Limb (tissue), 2 donors: ENCODE measurements at regions not wholly inside any gene's neighbourhood (a gene's known extent, or its start where the extent isn't known, plus 50 kb on each side); places are given as distances from the start of the nearest gene placed in this dataset.
"Not testable (repeated sequence)": the region's sequence is repeated elsewhere in the genome, so short reads cannot be mapped to it uniquely, and the experiment has no call there.

Experiments
- DNase-seq, 2 donors: peaks; one replicate each; pipeline ENCODE4 v3.0.0-alpha.2; 2016; ENCODE audit errors: extremely low spot score in 2 of 2

- DNase-seq = peak in 1 of 2 donors; percentile 29
Observed at GRCh38 chr2:239820836-239821693, 204.1 kb downstream of the NDUFA10 start.

DNA sequence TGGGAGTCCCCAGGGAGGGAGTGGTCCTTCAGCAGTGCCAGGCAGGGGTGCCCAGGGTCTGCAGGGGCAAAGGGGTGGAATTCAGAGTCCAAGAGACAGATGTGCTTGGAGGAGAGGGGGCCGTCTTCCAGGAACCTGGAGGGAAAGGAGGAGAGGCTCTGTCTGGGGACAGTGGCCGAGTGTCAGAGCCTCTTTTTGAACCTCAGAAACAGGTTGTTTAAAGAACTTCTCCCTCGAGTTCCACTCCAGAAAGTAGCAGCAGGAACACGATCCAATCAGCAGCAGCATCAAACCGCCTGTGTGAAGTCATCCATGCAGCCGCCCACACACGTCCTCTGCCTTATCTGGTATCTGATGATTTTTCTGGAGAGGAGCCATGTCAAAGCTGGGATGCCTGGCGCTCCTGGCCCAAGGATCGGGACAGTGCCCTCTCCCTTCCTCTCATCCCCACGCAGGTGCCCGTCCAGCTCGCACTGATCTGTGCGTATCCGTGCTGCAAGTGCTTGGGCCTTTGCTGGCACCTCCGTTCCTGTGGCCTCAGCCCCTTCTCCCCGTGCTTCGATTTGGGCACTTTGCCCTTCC is 205.1 kb downstream of the NDUFA10 start:
- peak in 1 of 2 donors; percentile 23 for DNase-seq

- DNase-seq = peak in 1 of 2 donors; percentile 18
Observed at GRCh38 chr2:239819091-239819973, 205.8 kb downstream of the NDUFA10 start.

DNA sequence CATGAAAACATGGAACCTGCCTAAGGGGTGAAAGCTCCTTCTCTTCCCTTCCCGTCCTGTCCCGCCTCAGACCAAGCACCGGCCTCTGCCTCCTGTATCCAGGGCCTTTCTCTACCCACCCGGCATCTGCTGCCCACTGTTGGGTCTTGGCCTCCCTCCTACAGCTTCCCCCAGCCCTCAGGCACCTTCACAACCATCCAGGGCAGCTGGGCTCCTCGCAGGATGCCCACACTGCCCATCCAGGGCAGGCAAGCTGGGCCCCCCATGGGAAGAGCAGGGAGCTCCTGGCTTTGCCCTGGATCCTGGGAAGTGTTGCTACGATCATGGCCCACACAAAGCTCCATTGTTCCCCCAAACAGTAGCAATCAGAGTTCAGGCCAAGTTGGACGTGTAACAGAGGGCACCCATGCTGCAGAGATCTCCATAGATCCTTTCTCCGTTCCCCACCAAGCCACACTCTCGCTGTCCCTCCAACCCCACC is 206.6 kb downstream of the NDUFA10 start:
- peak in 1 of 2 donors; percentile 23 for DNase-seq

DNA sequence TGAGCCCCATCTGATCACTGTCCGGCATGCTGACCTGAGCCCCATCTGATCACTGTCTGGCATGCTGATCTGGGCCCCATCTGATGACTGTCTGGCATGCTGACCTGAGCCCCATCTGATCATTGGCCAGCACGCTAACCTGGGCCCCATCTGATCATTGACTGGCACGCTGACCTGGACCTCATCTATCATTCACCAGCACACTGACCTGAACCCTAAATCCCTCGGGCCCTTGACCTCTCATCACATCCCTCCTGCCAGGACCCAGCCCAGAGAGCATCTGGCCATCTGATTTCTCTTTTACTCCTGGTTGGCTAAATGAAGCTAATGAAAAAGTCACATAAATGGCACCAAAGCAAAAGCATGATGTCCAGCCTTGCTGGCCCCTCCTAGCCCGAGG is 207.1 kb downstream of the NDUFA10 start:
- peak in 1 of 2 donors; percentile 9 for DNase-seq

DNA sequence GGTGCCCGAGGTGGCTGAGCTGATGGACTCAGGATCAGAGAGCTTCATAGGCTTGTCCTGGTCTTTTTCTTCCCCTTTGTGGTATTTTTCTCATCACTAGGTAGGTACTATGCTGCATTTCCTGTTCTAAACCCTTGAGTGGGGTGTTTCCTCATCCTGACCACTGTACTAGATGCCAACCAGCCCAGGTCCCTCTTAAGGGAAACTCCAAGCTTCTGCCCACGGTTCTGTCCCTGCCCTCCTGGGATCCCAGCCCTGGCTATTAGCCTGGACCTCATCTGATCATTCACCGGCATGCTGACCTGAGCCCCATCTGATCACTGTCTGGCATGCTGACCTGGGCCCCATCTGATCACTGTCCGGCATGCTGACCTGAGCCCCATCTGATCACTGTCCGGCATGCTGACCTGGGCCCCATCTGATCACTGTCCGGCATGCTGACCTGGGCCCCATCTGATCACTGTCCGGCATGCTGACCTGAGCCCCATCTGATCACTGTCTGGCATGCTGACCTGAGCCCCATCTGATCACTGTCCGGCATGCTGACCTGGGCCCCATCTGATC is 207.6 kb downstream of the NDUFA10 start:
- DNase-seq = not testable (repeated sequence)

DNA sequence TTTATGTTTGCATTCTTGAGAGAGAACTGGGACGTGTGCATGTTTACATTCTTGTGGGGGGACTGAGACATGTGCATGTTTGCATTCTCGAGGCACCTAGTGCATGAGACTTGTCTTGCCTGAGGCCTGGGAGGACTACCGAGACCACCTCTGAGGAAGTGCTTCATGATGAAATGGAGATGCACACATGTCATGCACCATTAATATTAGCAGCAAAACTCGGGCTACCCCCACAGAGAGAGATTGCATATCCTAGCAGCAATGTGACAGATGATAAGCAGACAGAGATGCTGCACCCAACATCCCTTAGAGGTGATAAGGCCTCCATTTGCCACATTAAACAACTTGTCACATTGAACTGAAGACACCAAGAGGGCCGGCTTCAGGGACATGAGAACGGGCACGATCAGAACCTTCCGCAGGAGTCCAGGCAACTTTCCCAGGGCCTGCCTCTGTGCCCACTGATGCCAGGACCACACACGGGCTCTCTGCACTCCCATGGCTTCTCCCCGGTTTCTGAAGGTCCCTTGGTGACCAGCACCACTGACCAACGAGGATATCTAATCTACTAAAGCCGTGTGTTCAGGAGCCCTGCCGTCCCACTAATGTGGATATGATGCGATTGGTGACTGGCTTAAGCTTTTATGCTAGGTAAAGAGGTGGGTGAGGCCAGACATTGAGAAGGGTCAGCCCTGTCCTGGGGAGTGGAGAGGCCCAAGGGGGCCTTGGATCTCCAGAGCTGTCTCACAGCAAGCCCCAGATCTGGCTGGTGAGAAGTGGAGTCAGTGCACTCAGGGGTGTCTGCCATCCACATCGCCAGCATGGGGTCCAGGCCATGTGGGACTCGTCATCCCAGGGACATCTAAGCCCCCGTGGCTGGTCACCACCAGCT is 208.3 kb downstream of the NDUFA10 start:
- peak in 1 of 2 donors; percentile 18 for DNase-seq

- no peak for DNase-seq
Observed at GRCh38 chr2:239815671-239816070, 209.5 kb downstream of the NDUFA10 start.

DNA sequence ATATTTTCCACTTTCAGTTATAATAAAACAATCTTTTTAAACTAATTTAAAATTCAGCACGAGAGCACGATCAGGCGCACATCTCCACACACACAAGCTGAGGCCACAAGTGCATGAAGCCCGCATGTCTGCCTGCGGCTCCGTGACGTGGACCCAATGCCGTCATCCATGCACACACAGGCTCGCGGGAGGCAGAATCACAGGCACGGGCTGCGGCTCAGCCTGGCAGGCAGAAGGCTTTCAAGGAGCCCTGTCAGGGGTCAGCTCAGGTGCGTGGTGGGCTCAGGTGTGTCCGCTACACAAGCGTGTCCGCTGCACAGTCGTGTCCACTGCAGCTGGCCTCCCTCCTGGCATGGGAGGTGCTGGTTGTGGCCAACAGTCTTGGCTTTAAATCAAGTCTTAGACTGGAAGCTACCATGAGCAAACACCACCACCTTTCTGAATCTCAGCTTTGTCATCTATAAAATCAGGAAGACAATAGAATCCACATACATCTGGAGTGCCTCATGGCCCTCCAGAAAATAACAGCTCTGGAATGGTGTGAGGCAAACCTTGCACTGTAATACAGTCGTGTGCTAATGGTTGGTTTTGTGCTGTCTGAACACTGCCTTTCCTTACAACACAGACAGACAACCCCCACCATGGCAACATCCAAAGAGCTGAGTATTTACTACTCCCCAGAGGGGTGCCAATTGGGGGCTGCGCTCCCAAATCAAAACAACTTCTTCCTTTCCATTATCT is 210.1 kb downstream of the NDUFA10 start:
- DNase-seq = peak in 1 of 2 donors; percentile 72

GRCh38 chr2:239814116-239814860 is 210.9 kb downstream of the NDUFA10 start:
- peak in 1 of 2 donors; percentile 79 for DNase-seq

- DNase-seq = no peak
Observed at GRCh38 chr2:239813261-239814115, 211.7 kb downstream of the NDUFA10 start.

DNA sequence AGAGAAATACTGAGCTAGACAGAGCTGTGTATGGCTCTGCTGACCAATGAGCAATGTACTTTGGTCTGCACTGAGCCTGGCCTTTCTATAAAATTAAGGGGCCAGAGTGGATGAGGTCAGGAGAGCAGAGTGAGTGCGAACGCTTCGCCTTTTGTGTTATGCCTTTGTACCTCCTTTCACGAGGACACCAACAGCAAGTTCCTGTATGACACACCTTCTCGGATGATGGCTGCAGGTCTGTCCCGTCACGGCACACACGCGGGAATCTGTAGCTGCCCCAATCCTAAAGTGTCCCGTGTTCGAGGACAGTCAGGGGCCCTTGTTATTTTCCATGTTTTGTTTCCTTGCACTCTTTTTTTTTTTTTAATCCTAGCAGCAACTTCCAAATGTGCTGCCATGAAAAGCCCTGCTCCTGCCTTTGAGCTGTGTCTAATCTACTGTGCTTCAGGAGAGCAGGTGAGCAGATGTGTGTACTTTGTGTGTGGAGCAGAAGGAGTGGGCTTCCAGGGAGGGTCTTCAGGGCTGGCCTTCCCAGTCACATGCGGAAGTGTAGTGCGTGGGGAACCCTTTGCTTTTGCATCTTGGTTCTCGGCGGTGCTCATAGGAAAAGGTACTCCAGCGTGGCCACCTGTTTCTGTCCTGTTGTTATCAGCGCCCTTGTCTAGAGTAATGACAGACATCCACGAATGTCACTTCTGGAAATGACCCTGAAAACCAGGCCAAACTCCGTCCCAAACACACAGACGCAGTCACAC is 213.2 kb downstream of the NDUFA10 start:
- DNase-seq = peak in 1 of 2 donors; percentile 6

GRCh38 chr2:239811111-239811781 is 213.9 kb downstream of the NDUFA10 start:
- DNase-seq = peak; percentile 37 to 72

GRCh38 chr2:239809391-239809790 is 215.8 kb downstream of the NDUFA10 start:
- DNase-seq = peak in 1 of 2 donors; percentile 19

DNA sequence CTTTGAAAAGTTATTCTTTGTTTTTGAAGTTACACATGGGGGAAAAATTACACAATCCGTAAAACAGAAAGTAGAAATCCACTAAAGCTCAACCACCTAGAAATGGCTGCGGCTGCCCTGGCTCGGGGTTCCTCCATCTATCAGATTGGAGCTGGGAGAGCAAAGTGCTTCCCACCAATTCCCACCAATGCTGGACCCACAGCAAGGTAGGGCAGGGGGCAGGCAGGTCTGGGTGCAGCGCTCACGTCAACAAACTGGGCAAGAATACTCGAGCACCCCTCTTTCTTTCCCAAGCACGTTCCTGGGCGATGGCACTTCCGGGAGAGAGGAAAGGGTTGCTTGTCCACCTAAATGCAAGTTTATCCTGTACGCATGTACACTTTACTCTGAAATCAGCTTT is 217.6 kb downstream of the NDUFA10 start:
- peak in 1 of 2 donors; percentile 7 for DNase-seq

DNA sequence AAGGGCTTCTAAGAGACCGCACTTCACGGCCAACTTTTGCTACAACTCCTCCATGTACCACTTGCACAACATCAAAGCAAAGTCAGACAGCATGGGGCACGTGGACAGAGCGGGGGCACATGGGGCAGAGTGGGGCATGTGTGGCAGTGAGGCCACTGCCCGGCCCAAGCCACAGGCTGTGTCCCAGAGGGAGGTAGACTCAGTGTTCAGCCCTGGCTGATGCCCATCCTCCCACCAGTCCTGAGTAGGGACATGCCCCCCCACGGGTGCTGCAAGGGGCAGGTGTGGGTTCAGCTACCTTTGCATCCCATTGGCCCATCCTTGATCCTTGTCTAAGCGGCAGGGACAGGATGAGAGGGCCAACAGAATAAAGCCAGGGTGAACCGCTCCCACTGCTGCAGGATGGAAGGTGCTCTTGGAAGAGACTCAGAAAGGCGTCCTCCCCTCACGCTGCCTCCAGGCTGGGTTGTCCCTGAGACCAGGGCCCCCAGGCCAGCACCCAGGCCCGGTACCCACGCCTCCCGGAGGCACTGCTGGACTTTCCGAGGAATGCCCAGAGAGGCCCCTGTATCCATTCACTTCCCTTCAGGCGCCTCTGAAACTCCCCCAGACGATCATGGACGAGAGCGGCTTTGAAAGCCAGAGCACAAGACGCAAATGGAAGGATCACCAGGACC is 218.2 kb downstream of the NDUFA10 start:
- peak in 1 of 2 donors; percentile 10 for DNase-seq
